ENCODE measurements at regions not wholly inside any gene's neighbourhood (a gene's known extent, or its start where the extent isn't known, plus 50 kb on each side); places are given as distances from the start of the nearest gene placed in this dataset.

- TF ChIP-seq, protein P1, sequence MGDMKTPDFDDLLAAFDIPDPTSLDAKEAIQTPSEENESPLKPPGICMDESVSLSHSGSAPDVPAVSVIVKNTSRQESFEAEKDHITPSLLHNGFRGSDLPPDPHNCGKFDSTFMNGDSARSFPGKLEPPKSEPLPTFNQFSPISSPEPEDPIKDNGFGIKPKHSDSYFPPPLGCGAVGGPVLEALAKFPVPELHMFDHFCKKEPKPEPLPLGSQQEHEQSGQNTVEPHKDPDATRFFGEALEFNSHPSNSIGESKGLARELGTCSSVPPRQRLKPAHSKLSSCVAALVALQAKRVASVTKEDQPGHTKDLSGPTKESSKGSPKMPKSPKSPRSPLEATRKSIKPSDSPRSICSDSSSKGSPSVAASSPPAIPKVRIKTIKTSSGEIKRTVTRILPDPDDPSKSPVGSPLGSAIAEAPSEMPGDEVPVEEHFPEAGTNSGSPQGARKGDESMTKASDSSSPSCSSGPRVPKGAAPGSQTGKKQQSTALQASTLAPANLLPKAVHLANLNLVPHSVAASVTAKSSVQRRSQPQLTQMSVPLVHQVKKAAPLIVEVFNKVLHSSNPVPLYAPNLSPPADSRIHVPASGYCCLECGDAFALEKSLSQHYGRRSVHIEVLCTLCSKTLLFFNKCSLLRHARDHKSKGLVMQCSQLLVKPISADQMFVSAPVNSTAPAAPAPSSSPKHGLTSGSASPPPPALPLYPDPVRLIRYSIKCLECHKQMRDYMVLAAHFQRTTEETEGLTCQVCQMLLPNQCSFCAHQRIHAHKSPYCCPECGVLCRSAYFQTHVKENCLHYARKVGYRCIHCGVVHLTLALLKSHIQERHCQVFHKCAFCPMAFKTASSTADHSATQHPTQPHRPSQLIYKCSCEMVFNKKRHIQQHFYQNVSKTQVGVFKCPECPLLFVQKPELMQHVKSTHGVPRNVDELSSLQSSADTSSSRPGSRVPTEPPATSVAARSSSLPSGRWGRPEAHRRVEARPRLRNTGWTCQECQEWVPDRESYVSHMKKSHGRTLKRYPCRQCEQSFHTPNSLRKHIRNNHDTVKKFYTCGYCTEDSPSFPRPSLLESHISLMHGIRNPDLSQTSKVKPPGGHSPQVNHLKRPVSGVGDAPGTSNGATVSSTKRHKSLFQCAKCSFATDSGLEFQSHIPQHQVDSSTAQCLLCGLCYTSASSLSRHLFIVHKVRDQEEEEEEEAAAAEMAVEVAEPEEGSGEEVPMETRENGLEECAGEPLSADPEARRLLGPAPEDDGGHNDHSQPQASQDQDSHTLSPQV (IDR thresholded peaks at IDR 0.05), result no peak
- TF ChIP-seq NKRF (conservative IDR thresholded peaks at IDR 0.05), result no peak
- TF ChIP-seq YY1 (IDR thresholded peaks at IDR 0.05; ENCODE audit: low read depth, low read length), result no peak
- TF ChIP-seq, protein P2, sequence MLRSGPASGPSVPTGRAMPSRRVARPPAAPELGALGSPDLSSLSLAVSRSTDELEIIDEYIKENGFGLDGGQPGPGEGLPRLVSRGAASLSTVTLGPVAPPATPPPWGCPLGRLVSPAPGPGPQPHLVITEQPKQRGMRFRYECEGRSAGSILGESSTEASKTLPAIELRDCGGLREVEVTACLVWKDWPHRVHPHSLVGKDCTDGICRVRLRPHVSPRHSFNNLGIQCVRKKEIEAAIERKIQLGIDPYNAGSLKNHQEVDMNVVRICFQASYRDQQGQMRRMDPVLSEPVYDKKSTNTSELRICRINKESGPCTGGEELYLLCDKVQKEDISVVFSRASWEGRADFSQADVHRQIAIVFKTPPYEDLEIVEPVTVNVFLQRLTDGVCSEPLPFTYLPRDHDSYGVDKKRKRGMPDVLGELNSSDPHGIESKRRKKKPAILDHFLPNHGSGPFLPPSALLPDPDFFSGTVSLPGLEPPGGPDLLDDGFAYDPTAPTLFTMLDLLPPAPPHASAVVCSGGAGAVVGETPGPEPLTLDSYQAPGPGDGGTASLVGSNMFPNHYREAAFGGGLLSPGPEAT (IDR thresholded peaks at IDR 0.05; ENCODE audit: low read depth), result no peak
- TF ChIP-seq HDAC2 (IDR thresholded peaks at IDR 0.05), result no peak
- TF ChIP-seq, protein P3, sequence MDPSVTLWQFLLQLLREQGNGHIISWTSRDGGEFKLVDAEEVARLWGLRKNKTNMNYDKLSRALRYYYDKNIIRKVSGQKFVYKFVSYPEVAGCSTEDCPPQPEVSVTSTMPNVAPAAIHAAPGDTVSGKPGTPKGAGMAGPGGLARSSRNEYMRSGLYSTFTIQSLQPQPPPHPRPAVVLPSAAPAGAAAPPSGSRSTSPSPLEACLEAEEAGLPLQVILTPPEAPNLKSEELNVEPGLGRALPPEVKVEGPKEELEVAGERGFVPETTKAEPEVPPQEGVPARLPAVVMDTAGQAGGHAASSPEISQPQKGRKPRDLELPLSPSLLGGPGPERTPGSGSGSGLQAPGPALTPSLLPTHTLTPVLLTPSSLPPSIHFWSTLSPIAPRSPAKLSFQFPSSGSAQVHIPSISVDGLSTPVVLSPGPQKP (IDR thresholded peaks at IDR 0.05; ENCODE audit: low read depth, low read length), result no peak
- no peak for TF ChIP-seq ZNF384 (IDR thresholded peaks at IDR 0.05; ENCODE audit: borderline replicate concordance, low read depth, low read length)
Measured at GRCh38 chr20:22944062-22944461, 91.0 kb upstream of the SSTR4 start (continued).

Measured in GM12878 (cell line).